H7 (cell line): ENCODE measurements at regions not wholly inside any gene's neighbourhood (a gene's known extent, or its start where the extent isn't known, plus 50 kb on each side); places are given as distances from the start of the nearest gene placed in this dataset.

Experiments
- DNase-seq: peaks from one replicate; pipeline ENCODE4 v3.0.0; 2012
- H3K27me3 ChIP-seq: 2 replicates; pipeline ENCODE4 v1.6.0; 2011; ENCODE audit warnings: mild to moderate bottlenecking, low read length; ENCODE audit not compliant: control insufficient read depth, insufficient read depth
- H3K36me3 ChIP-seq: replicated peaks from 2 replicates; pipeline ENCODE4 v1.5.1; 2011; ENCODE audit warnings: low read length; ENCODE audit not compliant: control insufficient read depth, insufficient read depth
- H3K4me3 ChIP-seq: 2 replicates; pipeline ENCODE4 v1.5.1; 2011; ENCODE audit warnings: low read depth, mild to moderate bottlenecking, control low read depth, low read length, moderate library complexity; ENCODE audit not compliant: insufficient read depth

GRCh38 chr21:38678827-38679226, 126.9 kb upstream of the ETS2 start:
- no peak for DNase-seq
- Histone ChIP-seq H3K27me3 (no peaks in the 10 kb centered on the region), H3K4me3 (no peak overlapping the region), H3K36me3 (no peaks in the 10 kb centered on the region)

- Histone ChIP-seq H3K4me3 (no peak overlapping the region), H3K27me3 (no peaks in the 10 kb centered on the region), H3K36me3 (no peaks in the 10 kb centered on the region)
- DNase-seq: no peak
Measured at GRCh38 chr21:38679534-38679933, 126.2 kb upstream of the ETS2 start.

- Histone ChIP-seq H3K4me3 (no peak overlapping the region), H3K36me3 (no peaks in the 10 kb centered on the region), H3K27me3 (no peaks in the 10 kb centered on the region)
- DNase-seq: no peak
Measured at GRCh38 chr21:38680401-38680800, 125.3 kb upstream of the ETS2 start.

GRCh38 chr21:38683222-38683621, 122.5 kb upstream of the ETS2 start:
- Histone ChIP-seq H3K4me3 (no peak overlapping the region), H3K27me3 (no peaks in the 10 kb centered on the region), H3K36me3 (no peaks in the 10 kb centered on the region)
- DNase-seq: no peak

- no peak for DNase-seq
- H3K27me3 ChIP-seq: no peaks in the 10 kb centered on the region
- no peak overlapping the region for H3K4me3 ChIP-seq
- H3K36me3 ChIP-seq: no peaks in the 10 kb centered on the region
Measured at GRCh38 chr21:38688068-38688467, 117.7 kb upstream of the ETS2 start.

- H3K4me3 ChIP-seq: no peak overlapping the region
- no peaks in the 10 kb centered on the region for H3K36me3 ChIP-seq
- DNase-seq: no peak
- no peaks in the 10 kb centered on the region for H3K27me3 ChIP-seq
Measured at GRCh38 chr21:38691631-38692030, 114.1 kb upstream of the ETS2 start.

GRCh38 chr21:38696579-38696978, 109.2 kb upstream of the ETS2 start:
- Histone ChIP-seq H3K36me3 (no peaks in the 10 kb centered on the region), H3K4me3 (no peak overlapping the region), H3K27me3 (no peaks in the 10 kb centered on the region)
- no peak for DNase-seq

- Histone ChIP-seq H3K36me3 (no peaks in the 10 kb centered on the region), H3K27me3 (no peaks in the 10 kb centered on the region)
- peak; percentile 64 for DNase-seq
Measured at GRCh38 chr21:38699048-38699447, 106.7 kb upstream of the ETS2 start.

GRCh38 chr21:38702196-38702595, 103.5 kb upstream of the ETS2 start:
- no peak for DNase-seq
- Histone ChIP-seq H3K4me3 (no peak overlapping the region), H3K36me3 (no peaks in the 10 kb centered on the region)

More at GRCh38 chr21:38699048-38699447, 106.7 kb upstream of the ETS2 start:
- no peak overlapping the region for H3K4me3 ChIP-seq

GRCh38 chr21:38709876-38710275, 95.9 kb upstream of the ETS2 start:
- H3K4me3 ChIP-seq: no peak overlapping the region
- H3K36me3 ChIP-seq: no peaks in the 10 kb centered on the region
- peak; percentile 35 for DNase-seq
- no peaks in the 10 kb centered on the region for H3K27me3 ChIP-seq

More at GRCh38 chr21:38702196-38702595, 103.5 kb upstream of the ETS2 start:
- H3K27me3 ChIP-seq: no peaks in the 10 kb centered on the region

GRCh38 chr21:38712071-38712470, 93.7 kb upstream of the ETS2 start:
- H3K4me3 ChIP-seq: no peak overlapping the region
- no peaks in the 10 kb centered on the region for H3K27me3 ChIP-seq
- DNase-seq: peak; percentile 75
- H3K36me3 ChIP-seq: no peaks in the 10 kb centered on the region

GRCh38 chr21:38712664-38713063, 93.1 kb upstream of the ETS2 start:
- H3K27me3 ChIP-seq: no peaks in the 10 kb centered on the region
- H3K36me3 ChIP-seq: no peaks in the 10 kb centered on the region
- no peak for DNase-seq
- H3K4me3 ChIP-seq: no peak overlapping the region

- no peaks in the 10 kb centered on the region for H3K36me3 ChIP-seq
- no peaks in the 10 kb centered on the region for H3K27me3 ChIP-seq
- no peak overlapping the region for H3K4me3 ChIP-seq
- no peak for DNase-seq
Measured at GRCh38 chr21:38714039-38714817, 91.5 kb upstream of the ETS2 start.

GRCh38 chr21:38714999-38715398, 90.7 kb upstream of the ETS2 start:
- H3K36me3 ChIP-seq: no peaks in the 10 kb centered on the region
- no peak overlapping the region for H3K4me3 ChIP-seq
- DNase-seq: no peak
- H3K27me3 ChIP-seq: no peaks in the 10 kb centered on the region

GRCh38 chr21:38716088-38716487, 89.6 kb upstream of the ETS2 start:
- no peak overlapping the region for H3K4me3 ChIP-seq
- H3K27me3 ChIP-seq: no peaks in the 10 kb centered on the region
- no peak for DNase-seq
- no peaks in the 10 kb centered on the region for H3K36me3 ChIP-seq

- H3K27me3 ChIP-seq: no peaks in the 10 kb centered on the region
- no peaks in the 10 kb centered on the region for H3K36me3 ChIP-seq
- H3K4me3 ChIP-seq: no peak overlapping the region
- no peak for DNase-seq
Measured at GRCh38 chr21:38716942-38717341, 88.8 kb upstream of the ETS2 start.
